HEK293T (cell line): ENCODE measurements at regions not wholly inside any gene's neighbourhood (a gene's known extent, or its start where the extent isn't known, plus 50 kb on each side); places are given as distances from the start of the nearest gene placed in this dataset.

Source experiments
- ARNT ChIP-seq: fragments of 450-650 bp; IDR thresholded peaks from 2 replicates; pipeline ENCODE4 v1.6.1; 2017; ENCODE audit warnings: mild to moderate bottlenecking
- BHLHE40 ChIP-seq: fragments of 450-650 bp; IDR thresholded peaks from 2 replicates; pipeline ENCODE4 v1.6.1; 2016; ENCODE audit warnings: mild to moderate bottlenecking, moderate library complexity, borderline replicate concordance
- ELF4 ChIP-seq: fragments of 450-650 bp; IDR thresholded peaks from 2 replicates; pipeline ENCODE4 v1.6.1; 2017; ENCODE audit warnings: antibody characterized with exemption
- FOXA1 ChIP-seq: fragments of 450-650 bp; IDR thresholded peaks from 2 replicates; pipeline ENCODE4 v1.6.1; 2016; ENCODE audit warnings: mild to moderate bottlenecking
- FOXK2 ChIP-seq: fragments of 450-650 bp; IDR thresholded peaks from 2 replicates; pipeline ENCODE4 v1.6.1; 2016; ENCODE audit warnings: mild to moderate bottlenecking
- FOXM1 ChIP-seq: fragments of 450-650 bp; IDR thresholded peaks from 2 replicates; pipeline ENCODE4 v1.6.1; 2017; ENCODE audit warnings: mild to moderate bottlenecking, borderline replicate concordance
- HDGF ChIP-seq: fragments of 450-650 bp; IDR thresholded peaks from 2 replicates; pipeline ENCODE4 v1.6.1; 2017; ENCODE audit warnings: antibody characterized with exemption, borderline replicate concordance
- L3MBTL2 ChIP-seq: fragments of 450-650 bp; conservative IDR thresholded peaks from 2 replicates; pipeline ENCODE4 v1.6.1; 2016; ENCODE audit warnings: mild to moderate bottlenecking
- NFRKB ChIP-seq: fragments of 450-650 bp; IDR thresholded peaks from 2 replicates; pipeline ENCODE4 v1.6.1; 2016; ENCODE audit warnings: mild to moderate bottlenecking, moderate library complexity
- SP1 ChIP-seq: fragments of 450-650 bp; IDR thresholded peaks from 2 replicates; pipeline ENCODE4 v1.6.1; 2017
- SUZ12 ChIP-seq: fragments of 450-650 bp; IDR thresholded peaks from 2 replicates; pipeline ENCODE4 v1.6.1; 2016; ENCODE audit warnings: mild to moderate bottlenecking
- ZNF384 ChIP-seq: fragments of 450-650 bp; IDR thresholded peaks from 2 replicates; pipeline ENCODE4 v1.6.1; 2016
- TF ChIP-seq, protein P1 (sequence below): fragments of 450-650 bp; IDR thresholded peaks from 2 replicates; pipeline ENCODE4 v1.6.1; 2016

DNA sequence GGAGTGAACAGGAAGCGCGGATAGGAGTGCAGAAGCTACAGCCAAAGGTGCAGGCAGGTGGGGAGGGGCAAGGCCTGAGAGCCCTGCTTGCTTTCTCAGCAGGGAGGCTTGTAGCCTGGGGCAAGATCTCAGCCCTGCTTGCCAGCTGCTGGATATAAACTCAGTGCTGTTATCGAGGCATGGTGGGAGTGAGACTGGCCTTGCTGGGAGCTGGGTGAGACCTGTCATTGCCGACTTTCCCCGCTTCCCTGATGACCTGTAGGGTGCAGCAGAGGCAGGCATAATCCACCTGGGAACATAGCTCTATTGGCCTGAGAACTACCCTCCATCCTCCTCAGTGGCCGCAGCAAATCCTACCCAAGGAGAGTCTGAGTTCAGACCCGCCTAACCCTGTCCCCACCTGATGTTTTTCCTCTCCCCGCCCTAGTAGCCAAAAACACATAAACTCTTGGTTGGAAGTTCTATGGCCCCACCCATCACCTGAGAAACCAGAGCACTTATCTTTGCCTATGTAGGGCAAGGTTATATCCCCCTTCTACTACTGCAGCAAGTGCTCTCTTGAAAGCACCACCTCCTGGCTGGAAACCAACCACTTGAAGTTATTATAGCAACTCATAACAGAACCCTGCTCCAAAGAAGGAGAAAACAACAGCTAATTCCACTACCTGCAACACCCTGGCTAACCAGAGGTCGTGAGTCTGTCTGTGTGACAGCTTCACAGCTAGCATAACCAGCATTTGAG is 80.7 kb downstream of the FHIP1A start:
- TF ChIP-seq SUZ12 (no peak), ARNT (no peak), SP1 (no peak), L3MBTL2 (no peak), HDGF (no peak), BHLHE40 (no peak), FOXM1 (no peak), ZNF384 (no peak), FOXK2 (no peak), NFRKB (no peak), FOXA1 (no peak), ELF4 (no peak)
- TF ChIP-seq, protein P1, sequence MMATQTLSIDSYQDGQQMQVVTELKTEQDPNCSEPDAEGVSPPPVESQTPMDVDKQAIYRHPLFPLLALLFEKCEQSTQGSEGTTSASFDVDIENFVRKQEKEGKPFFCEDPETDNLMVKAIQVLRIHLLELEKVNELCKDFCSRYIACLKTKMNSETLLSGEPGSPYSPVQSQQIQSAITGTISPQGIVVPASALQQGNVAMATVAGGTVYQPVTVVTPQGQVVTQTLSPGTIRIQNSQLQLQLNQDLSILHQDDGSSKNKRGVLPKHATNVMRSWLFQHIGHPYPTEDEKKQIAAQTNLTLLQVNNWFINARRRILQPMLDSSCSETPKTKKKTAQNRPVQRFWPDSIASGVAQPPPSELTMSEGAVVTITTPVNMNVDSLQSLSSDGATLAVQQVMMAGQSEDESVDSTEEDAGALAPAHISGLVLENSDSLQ, result no peak
